Activated naive CD4-positive, alpha-beta T cell treated with anti-CD3 and anti-CD28 coated beads, Interleukin-2, amount 50 U/mL, for 72 hours (primary cell): ENCODE measurements at regions not wholly inside any gene's neighbourhood (a gene's known extent, or its start where the extent isn't known, plus 50 kb on each side); places are given as distances from the start of the nearest gene placed in this dataset.

Source experiments
- ATAC-seq, 2 donors: fragments of 150-1000 bp; cut with Tn5 transposase; 2 replicates each; pipeline ENCODE4 v1.10.0; 2021; ENCODE audit warnings: mild to moderate bottlenecking in 2 of 2, moderate library complexity in 2 of 2
- DNase-seq, 2 donors: peaks; one replicate each; pipeline ENCODE4 v3.0.0; 2021 to 2022; ENCODE audit warnings: low spot score in 2 of 2
- H3K27ac Mint-ChIP-seq, 2 donors: one replicate each; pipeline ENCODE4 v1.8.0; 2022; ENCODE audit warnings: mild to moderate bottlenecking in 2 of 2, mixed read lengths in 2 of 2
- H3K36me3 Mint-ChIP-seq, 2 donors: one replicate each; pipeline ENCODE4 v1.8.0; 2022; ENCODE audit warnings: mixed read lengths in 2 of 2
- H3K9me3 Mint-ChIP-seq, 2 donors: one replicate each; pipeline ENCODE4 v1.8.0; 2022; ENCODE audit warnings: mixed read lengths in 2 of 2

- ATAC-seq (no peak), DNase-seq (no peak)
- no peak overlapping the region for H3K27ac Mint-ChIP-seq
- H3K9me3 Mint-ChIP-seq, result peaks cover 4 to 9% of the 10 kb centered on the region in 2 donors
- no peaks in the 10 kb centered on the region for H3K36me3 Mint-ChIP-seq
These were observed 158.1 kb upstream of the ASIC2 start for GRCh38 chr17:33451221-33451620.

GRCh38 chr17:33457477-33457876, 164.4 kb upstream of the ASIC2 start:
- no peak overlapping the region for H3K27ac Mint-ChIP-seq
- H3K36me3 Mint-ChIP-seq, result no peaks in the 10 kb centered on the region
- H3K9me3 Mint-ChIP-seq, result no peaks in the 10 kb centered on the region
- DNase-seq (no peak), ATAC-seq (no peak)

GRCh38 chr17:33459078-33459940, 166.2 kb upstream of the ASIC2 start:
- ATAC-seq, result no peak
- DNase-seq, result no peak
- Mint-ChIP-seq H3K9me3 (no peaks in the 10 kb centered on the region), H3K27ac (no peak overlapping the region), H3K36me3 (no peaks in the 10 kb centered on the region)

- Mint-ChIP-seq H3K27ac (no peak overlapping the region), H3K9me3 (no peaks in the 10 kb centered on the region), H3K36me3 (no peaks in the 10 kb centered on the region)
- ATAC-seq (no peak), DNase-seq (no peak)
These were observed 167.8 kb upstream of the ASIC2 start for GRCh38 chr17:33460781-33461450.

GRCh38 chr17:33463887-33464286, 170.8 kb upstream of the ASIC2 start:
- DNase-seq (no peak), ATAC-seq (no peak)
- Mint-ChIP-seq H3K9me3 (no peaks in the 10 kb centered on the region), H3K27ac (no peak overlapping the region), H3K36me3 (no peaks in the 10 kb centered on the region)

- no peaks in the 10 kb centered on the region for H3K36me3 Mint-ChIP-seq
- ATAC-seq (no peak), DNase-seq (no peak)
- H3K27ac Mint-ChIP-seq, result no peak overlapping the region
- H3K9me3 Mint-ChIP-seq, result no peaks in the 10 kb centered on the region
These were observed 171.7 kb upstream of the ASIC2 start for GRCh38 chr17:33464669-33465280.

- no peaks in the 10 kb centered on the region for H3K36me3 Mint-ChIP-seq
- ATAC-seq (no peak), DNase-seq (no peak)
- H3K27ac Mint-ChIP-seq, result no peak overlapping the region
- H3K9me3 Mint-ChIP-seq, result no peaks in the 10 kb centered on the region
These were observed 176.3 kb upstream of the ASIC2 start for GRCh38 chr17:33469421-33469820.

- no peaks in the 10 kb centered on the region for H3K9me3 Mint-ChIP-seq
These were observed 176.8 kb upstream of the ASIC2 start for GRCh38 chr17:33469911-33470310.

GRCh38 chr17:33473061-33473460, 180.0 kb upstream of the ASIC2 start:
- Mint-ChIP-seq H3K36me3 (no peaks in the 10 kb centered on the region), H3K27ac (no peak overlapping the region), H3K9me3 (no peaks in the 10 kb centered on the region)
- ATAC-seq, result no peak
- no peak for DNase-seq

More at GRCh38 chr17:33469911-33470310, 176.8 kb upstream of the ASIC2 start:
- DNase-seq (no peak), ATAC-seq (no peak)
- Mint-ChIP-seq H3K36me3 (no peaks in the 10 kb centered on the region), H3K27ac (no peak overlapping the region)

GRCh38 chr17:33474789-33475188, 181.7 kb upstream of the ASIC2 start:
- H3K9me3 Mint-ChIP-seq, result no peaks in the 10 kb centered on the region
- H3K36me3 Mint-ChIP-seq, result no peaks in the 10 kb centered on the region
- ATAC-seq (no peak), DNase-seq (no peak)
- H3K27ac Mint-ChIP-seq, result no peak overlapping the region

GRCh38 chr17:33475594-33475993, 182.5 kb upstream of the ASIC2 start:
- DNase-seq (no peak), ATAC-seq (no peak)
- Mint-ChIP-seq H3K36me3 (no peaks in the 10 kb centered on the region), H3K9me3 (no peaks in the 10 kb centered on the region), H3K27ac (no peak overlapping the region)

- no peak overlapping the region for H3K27ac Mint-ChIP-seq
- no peaks in the 10 kb centered on the region for H3K9me3 Mint-ChIP-seq
- DNase-seq, result no peak
- no peak for ATAC-seq
- no peaks in the 10 kb centered on the region for H3K36me3 Mint-ChIP-seq
These were observed 188.6 kb upstream of the ASIC2 start for GRCh38 chr17:33481652-33482051.

- no peak overlapping the region for H3K27ac Mint-ChIP-seq
- no peaks in the 10 kb centered on the region for H3K36me3 Mint-ChIP-seq
- no peaks in the 10 kb centered on the region for H3K9me3 Mint-ChIP-seq
- DNase-seq (no peak), ATAC-seq (no peak)
These were observed 189.5 kb upstream of the ASIC2 start for GRCh38 chr17:33482636-33483035.

- no peaks in the 10 kb centered on the region for H3K9me3 Mint-ChIP-seq
- no peaks in the 10 kb centered on the region for H3K36me3 Mint-ChIP-seq
- ATAC-seq, result no peak
- DNase-seq, result no peak
- no peak overlapping the region for H3K27ac Mint-ChIP-seq
These were observed 191.5 kb upstream of the ASIC2 start for GRCh38 chr17:33484559-33484958.

GRCh38 chr17:33486135-33486885, 193.2 kb upstream of the ASIC2 start:
- Mint-ChIP-seq H3K27ac (no peak overlapping the region), H3K9me3 (no peaks in the 10 kb centered on the region), H3K36me3 (no peaks in the 10 kb centered on the region)
- ATAC-seq (no peak), DNase-seq (no peak)

- no peaks in the 10 kb centered on the region for H3K36me3 Mint-ChIP-seq
- no peak overlapping the region for H3K27ac Mint-ChIP-seq
- ATAC-seq (no peak), DNase-seq (no peak)
- no peaks in the 10 kb centered on the region for H3K9me3 Mint-ChIP-seq
These were observed 194.2 kb upstream of the ASIC2 start for GRCh38 chr17:33487187-33487879.
